H1 (cell line): ENCODE measurements at regions not wholly inside any gene's neighbourhood (a gene's known extent, or its start where the extent isn't known, plus 50 kb on each side); places are given as distances from the start of the nearest gene placed in this dataset.

Experiments used
- CTCF ChIA-PET: fragments of 300-600 bp; sonication (Branson Sonifier 250); formaldehyde crosslinking; loops from one replicate; lab custom pipeline; 2021; ENCODE audit not compliant: partially characterized antibody; lab: Charles Lee
- POLR2A ChIA-PET: fragments of 300-600 bp; sonication (Branson Sonifier 250); formaldehyde crosslinking; loops from one replicate; lab custom pipeline; 2021; ENCODE audit warnings: inconsistent platforms; ENCODE audit not compliant: partially characterized antibody; lab: Charles Lee
- DNase-seq, 2 experiments: peaks; one replicate each; pipeline versions ENCODE4 v3.0.0 to v3.0.0-alpha.2; 2010 to 2022; ENCODE audit warnings: low spot score in 2 of 2, low read depth in 1 of 2, mixed read lengths in 1 of 2
- FAIRE-seq: peaks from 2 replicates; lab custom pipeline; 2011; peaks lifted over from hg19 to GRCh38; lab: Jason Lieb, UNC
- H2AFZ ChIP-seq: 2 replicates; pipeline ENCODE4 v1.8.1; 2012; ENCODE audit warnings: low read length, inconsistent platforms
- H2AK5ac ChIP-seq: 2 replicates; pipeline ENCODE4 v1.6.1; 2013; ENCODE audit warnings: low read depth, low read length
- H2BK120ac ChIP-seq: replicated peaks from 2 replicates; pipeline ENCODE3; 2013; ENCODE audit warnings: low read depth, low read length, inconsistent platforms
- H2BK12ac ChIP-seq: 2 replicates; pipeline ENCODE4 v1.6.1; 2013; ENCODE audit warnings: low read depth, low read length
- H2BK15ac ChIP-seq: 2 replicates; pipeline ENCODE4 v1.6.1; 2013; ENCODE audit warnings: low read length
- H2BK20ac ChIP-seq: 2 replicates; pipeline ENCODE4 v1.6.1; 2013; ENCODE audit warnings: low read length
- H2BK5ac ChIP-seq: 2 replicates; pipeline ENCODE4 v1.6.1; 2013; ENCODE audit warnings: low read depth, low read length
- H3K14ac ChIP-seq: 2 replicates; pipeline ENCODE4 v1.6.1; 2013; ENCODE audit warnings: inconsistent platforms; ENCODE audit not compliant: insufficient read length
- H3K18ac ChIP-seq: 2 replicates; pipeline ENCODE4 v1.6.1; 2013; ENCODE audit warnings: low read length; ENCODE audit errors: extremely low read depth
- H3K23ac ChIP-seq: 2 replicates; pipeline ENCODE4 v1.6.1; 2013; ENCODE audit warnings: inconsistent platforms; ENCODE audit not compliant: insufficient read length
- H3K23me2 ChIP-seq: 2 replicates; pipeline ENCODE4 v1.6.1; 2013; ENCODE audit warnings: low read depth, low read length
- H3K27ac ChIP-seq: 2 replicates; pipeline ENCODE4 v1.6.1; 2011; ENCODE audit warnings: low read depth, low read length, inconsistent platforms
- H3K27me3 ChIP-seq, 4 experiments: replicated peaks in 1 of 4; 1 replicate in 1 of 4; 2 replicates in 3 of 4; pipeline versions ENCODE4 v1.6.1 to v1.8.1; 2011 to 2013; ENCODE audit warnings: low read length in 3 of 4, mild to moderate bottlenecking in 3 of 4, inconsistent platforms in 2 of 4, mixed read lengths in 2 of 4, moderate library complexity in 1 of 4; ENCODE audit not compliant: control insufficient read depth in 3 of 4, insufficient read depth in 3 of 4; ENCODE audit errors: extremely low read depth in 1 of 4
- H3K36me3 ChIP-seq, 4 experiments: 2 replicates each; pipeline versions ENCODE4 v1.6.1 to v1.8.1; 2011 to 2013; ENCODE audit warnings: mild to moderate bottlenecking in 4 of 4, low read length in 3 of 4, moderate library complexity in 2 of 4, control low read depth in 1 of 4, inconsistent platforms in 1 of 4; ENCODE audit not compliant: insufficient read depth in 4 of 4, control insufficient read depth in 2 of 4
- H3K4ac ChIP-seq: replicated peaks from 2 replicates; pipeline ENCODE3; 2013; ENCODE audit warnings: low read length, low read depth, mixed read lengths, inconsistent platforms; ENCODE audit not compliant: insufficient read length
- H3K4me1 ChIP-seq, 4 experiments: replicated peaks in 1 of 4; 1 replicate in 1 of 4; 2 replicates in 3 of 4; pipeline versions ENCODE4 v1.6.1 to v1.8.1; 2011 to 2013; ENCODE audit warnings: low read length in 3 of 4, inconsistent platforms in 2 of 4, mixed read lengths in 1 of 4; ENCODE audit not compliant: insufficient read depth in 4 of 4, control insufficient read depth in 3 of 4
- H3K4me2 ChIP-seq, 2 experiments: 2 replicates each; pipeline versions ENCODE4 v1.6.1 to v1.8.1; 2011 to 2013; ENCODE audit warnings: low read depth in 2 of 2, low read length in 2 of 2, control low read depth in 1 of 2, inconsistent platforms in 1 of 2, mild to moderate bottlenecking in 1 of 2; ENCODE audit not compliant: insufficient read depth in 1 of 2
- H3K4me3 ChIP-seq, 4 experiments: fragments of 200-600, 300-600 bp in 1 of 4; sonication (generic), shearing (Covaris generic), sonication (Bioruptor Twin) in 1 of 4; 2 replicates each; pipeline versions ENCODE4 v1.5.1 to v1.8.1; 2011 to 2016; ENCODE audit warnings: low read length in 4 of 4, low read depth in 3 of 4, control low read depth in 2 of 4, inconsistent platforms in 2 of 4, mild to moderate bottlenecking in 2 of 4, mixed read lengths in 1 of 4, moderate library complexity in 1 of 4; ENCODE audit not compliant: insufficient read depth in 2 of 4; ENCODE audit errors: extremely low read depth in 1 of 4
- H3K56ac ChIP-seq: replicated peaks from 2 replicates; pipeline ENCODE3; 2013; ENCODE audit warnings: low read depth, mild to moderate bottlenecking, mixed read lengths, low read length, inconsistent platforms; ENCODE audit not compliant: insufficient read length
- H3K79me1 ChIP-seq: 2 replicates; pipeline ENCODE4 v1.6.1; 2013; ENCODE audit warnings: low read depth, low read length, control low read depth
- H3K79me2 ChIP-seq, 2 experiments: 2 replicates each; pipeline versions ENCODE4 v1.6.1 to v1.8.1; 2012 to 2013; ENCODE audit warnings: low read length in 2 of 2, mild to moderate bottlenecking in 2 of 2, inconsistent platforms in 1 of 2; ENCODE audit not compliant: insufficient read depth in 2 of 2, control insufficient read depth in 1 of 2
- H3K9ac ChIP-seq, 4 experiments: replicated peaks in 1 of 4; 1 replicate in 1 of 4; 2 replicates in 3 of 4; pipeline versions ENCODE4 v1.6.1 to v1.8.1; 2011 to 2013; ENCODE audit warnings: low read depth in 3 of 4, low read length in 3 of 4, control low read depth in 2 of 4, mild to moderate bottlenecking in 2 of 4, moderate library complexity in 2 of 4, inconsistent platforms in 1 of 4; ENCODE audit errors: extremely low read depth in 1 of 4
- H3K9me3 ChIP-seq, 2 experiments: 2 replicates each; pipeline versions ENCODE4 v1.6.1 to v1.8.1; 2012 to 2013; ENCODE audit warnings: mild to moderate bottlenecking in 2 of 2, moderate library complexity in 2 of 2, control low read depth in 1 of 2, inconsistent platforms in 1 of 2, low read depth in 1 of 2, low read length in 1 of 2, mixed read lengths in 1 of 2; ENCODE audit not compliant: insufficient read depth in 2 of 2
- H4K20me1 ChIP-seq, 2 experiments: replicated peaks in 1 of 2; 2 replicates each; pipeline versions ENCODE3 to v1.8.1; 2011 to 2013; ENCODE audit warnings: inconsistent platforms in 2 of 2, low read length in 2 of 2, mild to moderate bottlenecking in 1 of 2; ENCODE audit not compliant: insufficient read depth in 2 of 2, control insufficient read depth in 1 of 2
- H4K5ac ChIP-seq: 2 replicates; pipeline ENCODE4 v1.6.1; 2013; ENCODE audit warnings: low read length, low read depth, mixed read lengths, inconsistent platforms; ENCODE audit not compliant: insufficient read length
- H4K8ac ChIP-seq: 2 replicates; pipeline ENCODE4 v1.8.0; 2013; ENCODE audit warnings: mild to moderate bottlenecking, moderate library complexity, low read length, inconsistent platforms; ENCODE audit not compliant: insufficient read depth; ENCODE audit errors: extremely low read depth
- H4K91ac ChIP-seq: replicated peaks from 2 replicates; pipeline ENCODE3; 2013; ENCODE audit warnings: low read length, mixed read lengths, inconsistent platforms; ENCODE audit not compliant: insufficient read length
- ASH2L ChIP-seq: fragments of 200-600, 300-600 bp; sonication (generic); IDR thresholded peaks from one replicate; pipeline ENCODE4 v1.7.1; 2017; ENCODE audit warnings: low read length
- BRCA1 ChIP-seq: IDR thresholded peaks from 2 replicates; pipeline ENCODE4 v1.6.1; 2012; ENCODE audit warnings: low read depth, low read length, improper control_type of control experiment
- CHD1 ChIP-seq: IDR thresholded peaks from 2 replicates; pipeline ENCODE4 v1.6.1; 2012; ENCODE audit warnings: low read depth, low read length, improper control_type of control experiment
- HDAC2 ChIP-seq, 2 experiments: fragments of 300-600 bp in 1 of 2; sonication (generic) in 1 of 2; IDR thresholded peaks; 2 replicates each; pipeline ENCODE4 v1.6.1; 2011 to 2012; ENCODE audit warnings: low read depth in 2 of 2, low read length in 2 of 2, mild to moderate bottlenecking in 2 of 2, moderate library complexity in 2 of 2, borderline replicate concordance in 1 of 2, inconsistent platforms in 1 of 2
- HDAC6 ChIP-seq: IDR thresholded peaks from one replicate; pipeline ENCODE4 v1.7.1; 2012; ENCODE audit warnings: low read depth, mild to moderate bottlenecking, inconsistent platforms, low read length, moderate library complexity
- JUN ChIP-seq: IDR thresholded peaks from 2 replicates; pipeline ENCODE4 v1.6.1; 2011; ENCODE audit warnings: low read depth, mild to moderate bottlenecking, improper control_type of control experiment, low read length
- SP1 ChIP-seq: IDR thresholded peaks from 2 replicates; pipeline ENCODE4 v1.6.1; 2011; ENCODE audit warnings: low read depth, low read length
- TBP ChIP-seq: IDR thresholded peaks from 2 replicates; pipeline ENCODE4 v1.6.1; 2011; ENCODE audit warnings: low read depth, low read length, improper control_type of control experiment
- TEAD4 ChIP-seq: IDR thresholded peaks from 2 replicates; pipeline ENCODE4 v1.6.1; 2012; ENCODE audit warnings: low read depth, low read length, inconsistent platforms, mixed read lengths
- YY1 ChIP-seq: IDR thresholded peaks from 2 replicates; pipeline ENCODE4 v1.6.1; 2011; ENCODE audit warnings: low read depth, mild to moderate bottlenecking, low read length
- WGBS, 2 experiments: shearing (Covaris generic) in 1 of 2; methylation state at CpG; one replicate each; pipeline versions ENCODE4 v1.1.6 to v1.1.7; 2013 to 2015; ENCODE audit warnings: low lambda C conversion rate in 2 of 2, mixed read lengths in 2 of 2, inconsistent platforms in 1 of 2, low coverage in 1 of 2, missing lambda C conversion rate in 1 of 2; ENCODE audit not compliant: insufficient replicate concordance in 2 of 2, insufficient coverage in 1 of 2, insufficient read length in 1 of 2; ENCODE audit errors: extremely low coverage in 1 of 2, missing lambda C conversion rate in 1 of 2; 5-methylcytosine and 5-hydroxymethylcytosine counted together
- TF ChIP-seq, protein P1 (sequence below), 3 experiments: IDR thresholded peaks; 1 replicate in 2 of 3; 2 replicates in 1 of 3; pipeline versions ENCODE4 v1.5.1 to v1.6.1; 2011; ENCODE audit warnings: low read length in 3 of 3, mild to moderate bottlenecking in 3 of 3, inconsistent platforms in 2 of 3, low read depth in 1 of 3, moderate library complexity in 1 of 3; ENCODE audit not compliant: insufficient read depth in 1 of 3; ENCODE audit errors: control extremely low read depth in 1 of 3

DNA sequence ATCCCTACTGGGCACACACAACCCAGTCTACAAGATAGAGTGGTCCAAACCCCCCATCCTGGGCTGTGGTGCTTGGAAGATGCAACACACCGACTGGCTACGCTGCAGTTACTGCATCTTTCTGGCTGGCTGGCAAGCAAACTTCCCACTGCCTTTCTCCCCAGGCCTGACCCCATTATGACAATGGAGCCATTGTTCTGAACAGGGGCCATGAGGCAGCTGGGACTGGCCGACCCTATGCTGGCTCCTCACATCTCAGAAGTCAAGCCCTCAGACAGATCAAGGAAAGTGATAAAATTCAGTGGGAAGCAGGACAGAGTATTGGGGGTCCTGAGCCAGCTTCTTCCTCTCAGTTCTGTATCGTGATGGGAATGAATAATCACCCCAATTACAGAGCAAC is 364.1 kb upstream of the ASIC2 start:
- no peaks in the 10 kb centered on the region for H3K9me3 ChIP-seq
- no peaks in the 10 kb centered on the region for H3K79me2 ChIP-seq
- ChIA-PET CTCF (interaction anchor here (1.0 to 4.3 kb wide), 4 partner anchors 9 to 124 kb away, joined by 3 to 23 read pairs (median 6); no protein-coding TSS in a partner anchor), POLR2A (interaction anchor here (0.6 kb wide), 1 partner anchor 664 kb away, joined by 3 read pairs; no protein-coding TSS in a partner anchor)
- no peak overlapping the region for H3K18ac ChIP-seq
- H3K4me2 ChIP-seq = no peak overlapping the region
- H3K14ac ChIP-seq = no peak overlapping the region
- no peak overlapping the region for H2AFZ ChIP-seq
- peaks cover 0 to 2% (median 0%) of the 10 kb centered on the region in 4 experiments; a peak in 1 of 7 replicates for H3K4me1 ChIP-seq
- H2BK5ac ChIP-seq = no peak overlapping the region
- DNase-seq (no peak), FAIRE-seq (no peak)
- no peaks in the 10 kb centered on the region for H3K79me1 ChIP-seq
- H4K91ac ChIP-seq = no peak overlapping the region
- H2BK12ac ChIP-seq = no peak overlapping the region
- H3K9ac ChIP-seq = no peak overlapping the region
- H4K20me1 ChIP-seq = no peaks in the 10 kb centered on the region
- H3K27me3 ChIP-seq = peaks cover 0 to 2% (median 0%) of the 10 kb centered on the region in 4 experiments; a peak in 1 of 7 replicates
- no peak overlapping the region for H3K27ac ChIP-seq
- no peak overlapping the region for H2BK20ac ChIP-seq
- no peaks in the 10 kb centered on the region for H3K23me2 ChIP-seq
- no peaks in the 10 kb centered on the region for H3K36me3 ChIP-seq
- no peak overlapping the region for H2AK5ac ChIP-seq
- no peak overlapping the region for H3K23ac ChIP-seq
- WGBS, 2 experiments = 90% methylated on average over 4 of the region's 4 CpGs; no CpG with 5 or more reads in 1 of the 2 experiments
- no peak overlapping the region for H3K4me3 ChIP-seq
- no peak overlapping the region for H2BK15ac ChIP-seq
- TF ChIP-seq ASH2L (no peak), HDAC6 (no peak), HDAC2 (IDR thresholded peaks at IDR 0.05; ENCODE audit: borderline replicate concordance in 1 of 2, low read depth in 2 of 2, low read length in 2 of 2) (no peak), TBP (no peak), CHD1 (no peak), YY1 (no peak), JUN (no peak), SP1 (no peak), TEAD4 (no peak), BRCA1 (no peak)
- TF ChIP-seq, protein P1, sequence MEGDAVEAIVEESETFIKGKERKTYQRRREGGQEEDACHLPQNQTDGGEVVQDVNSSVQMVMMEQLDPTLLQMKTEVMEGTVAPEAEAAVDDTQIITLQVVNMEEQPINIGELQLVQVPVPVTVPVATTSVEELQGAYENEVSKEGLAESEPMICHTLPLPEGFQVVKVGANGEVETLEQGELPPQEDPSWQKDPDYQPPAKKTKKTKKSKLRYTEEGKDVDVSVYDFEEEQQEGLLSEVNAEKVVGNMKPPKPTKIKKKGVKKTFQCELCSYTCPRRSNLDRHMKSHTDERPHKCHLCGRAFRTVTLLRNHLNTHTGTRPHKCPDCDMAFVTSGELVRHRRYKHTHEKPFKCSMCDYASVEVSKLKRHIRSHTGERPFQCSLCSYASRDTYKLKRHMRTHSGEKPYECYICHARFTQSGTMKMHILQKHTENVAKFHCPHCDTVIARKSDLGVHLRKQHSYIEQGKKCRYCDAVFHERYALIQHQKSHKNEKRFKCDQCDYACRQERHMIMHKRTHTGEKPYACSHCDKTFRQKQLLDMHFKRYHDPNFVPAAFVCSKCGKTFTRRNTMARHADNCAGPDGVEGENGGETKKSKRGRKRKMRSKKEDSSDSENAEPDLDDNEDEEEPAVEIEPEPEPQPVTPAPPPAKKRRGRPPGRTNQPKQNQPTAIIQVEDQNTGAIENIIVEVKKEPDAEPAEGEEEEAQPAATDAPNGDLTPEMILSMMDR (IDR thresholded peaks at IDR 0.05; ENCODE audit: control extremely low read depth in 1 of 3, insufficient read depth in 1 of 3, low read depth in 1 of 3, low read length in 3 of 3) = no peak
- H2BK120ac ChIP-seq = no peak overlapping the region
- H4K8ac ChIP-seq = no peak overlapping the region
- H4K5ac ChIP-seq = no peak overlapping the region
- no peak overlapping the region for H3K56ac ChIP-seq
- H3K4ac ChIP-seq = no peak overlapping the region
